NB4 (cell line): ENCODE measurements at regions not wholly inside any gene's neighbourhood (a gene's known extent, or its start where the extent isn't known, plus 50 kb on each side); places are given as distances from the start of the nearest gene placed in this dataset.

ENCODE experiments used
- CTCF ChIP-seq: IDR thresholded peaks from one replicate; pipeline ENCODE4 v1.5.1; 2012; ENCODE audit warnings: low read depth, low read length
- POLR2A ChIP-seq: IDR thresholded peaks from 2 replicates; pipeline ENCODE4 v1.6.1; 2011; ENCODE audit warnings: mild to moderate bottlenecking; ENCODE audit not compliant: insufficient read length; ENCODE audit errors: extremely low read depth
- TF ChIP-seq, protein P1 (sequence below): IDR thresholded peaks from 2 replicates; pipeline ENCODE4 v1.6.1; 2011; ENCODE audit warnings: low read depth, low read length

- TF ChIP-seq CTCF (no peak), POLR2A (no peak)
- TF ChIP-seq, protein P1, sequence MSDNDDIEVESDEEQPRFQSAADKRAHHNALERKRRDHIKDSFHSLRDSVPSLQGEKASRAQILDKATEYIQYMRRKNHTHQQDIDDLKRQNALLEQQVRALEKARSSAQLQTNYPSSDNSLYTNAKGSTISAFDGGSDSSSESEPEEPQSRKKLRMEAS: no peak
Measured at GRCh38 chr10:8192301-8192700, 137.8 kb downstream of the GATA3 start.
